Liver (tissue), 3 donors: ENCODE measurements at regions not wholly inside any gene's neighbourhood (a gene's known extent, or its start where the extent isn't known, plus 50 kb on each side); places are given as distances from the start of the nearest gene placed in this dataset.
"Not testable (repeated sequence)": the region's sequence is repeated elsewhere in the genome, so short reads cannot be mapped to it uniquely, and the experiment has no call there.

Experiments used
- FOXA1 ChIP-seq: IDR thresholded peaks from 2 replicates; pipeline ENCODE4 v1.6.1; 2016; ENCODE audit warnings: antibody characterized with exemption
- GABPA ChIP-seq, 2 donors: IDR thresholded peaks in 1 of 2; conservative IDR thresholded peaks in 1 of 2; 2 replicates each; pipeline ENCODE4 v1.6.1; 2016; ENCODE audit warnings: antibody characterized with exemption in 2 of 2, mild to moderate bottlenecking in 1 of 2, moderate library complexity in 1 of 2
- HNF4G ChIP-seq: IDR thresholded peaks from 2 replicates; pipeline ENCODE4 v1.6.1; 2016; ENCODE audit warnings: antibody characterized with exemption
- MAX ChIP-seq: IDR thresholded peaks from 2 replicates; pipeline ENCODE4 v1.6.1; 2016; ENCODE audit warnings: antibody characterized with exemption
- NR2F2 ChIP-seq: IDR thresholded peaks from 2 replicates; pipeline ENCODE4 v1.6.1; 2016; ENCODE audit warnings: antibody characterized with exemption
- RAD21 ChIP-seq, 2 donors: IDR thresholded peaks; 2 replicates each; pipeline ENCODE4 v1.6.1; 2016; ENCODE audit warnings: antibody characterized with exemption in 2 of 2, mild to moderate bottlenecking in 2 of 2
- RXRA ChIP-seq, 2 donors: IDR thresholded peaks; 2 replicates each; pipeline ENCODE4 v1.6.1; 2017 to 2018; ENCODE audit warnings: antibody characterized with exemption in 2 of 2, mild to moderate bottlenecking in 1 of 2
- TAF1 ChIP-seq: conservative IDR thresholded peaks from 2 replicates; pipeline ENCODE4 v1.6.1; 2016; ENCODE audit warnings: antibody characterized with exemption, mild to moderate bottlenecking
- YY1 ChIP-seq: IDR thresholded peaks from 2 replicates; pipeline ENCODE4 v1.6.1; 2016; ENCODE audit warnings: antibody characterized with exemption, mild to moderate bottlenecking
- ZBTB33 ChIP-seq: IDR thresholded peaks from 2 replicates; pipeline ENCODE4 v1.6.1; 2016; ENCODE audit warnings: antibody characterized with exemption
- TF ChIP-seq, protein P1 (sequence below): fragments of 150-350 bp; IDR thresholded peaks from 2 replicates; pipeline ENCODE4 v1.5.1; 2017; ENCODE audit warnings: improper control_type of control experiment, low read depth, low read length; ENCODE audit not compliant: missing input control
- donor health status: healthy.
- donor health status: healthy.

- not testable (repeated sequence) for TF ChIP-seq GABPA (IDR thresholded peaks at IDR 0.05 in 1 of 2, conservative IDR thresholded peaks at IDR 0.05 in 1 of 2); RAD21 (IDR thresholded peaks at IDR 0.05); NR2F2; ZBTB33; YY1; FOXA1; TAF1; RXRA (IDR thresholded peaks at IDR 0.05); MAX; HNF4G
- TF ChIP-seq, protein P1, sequence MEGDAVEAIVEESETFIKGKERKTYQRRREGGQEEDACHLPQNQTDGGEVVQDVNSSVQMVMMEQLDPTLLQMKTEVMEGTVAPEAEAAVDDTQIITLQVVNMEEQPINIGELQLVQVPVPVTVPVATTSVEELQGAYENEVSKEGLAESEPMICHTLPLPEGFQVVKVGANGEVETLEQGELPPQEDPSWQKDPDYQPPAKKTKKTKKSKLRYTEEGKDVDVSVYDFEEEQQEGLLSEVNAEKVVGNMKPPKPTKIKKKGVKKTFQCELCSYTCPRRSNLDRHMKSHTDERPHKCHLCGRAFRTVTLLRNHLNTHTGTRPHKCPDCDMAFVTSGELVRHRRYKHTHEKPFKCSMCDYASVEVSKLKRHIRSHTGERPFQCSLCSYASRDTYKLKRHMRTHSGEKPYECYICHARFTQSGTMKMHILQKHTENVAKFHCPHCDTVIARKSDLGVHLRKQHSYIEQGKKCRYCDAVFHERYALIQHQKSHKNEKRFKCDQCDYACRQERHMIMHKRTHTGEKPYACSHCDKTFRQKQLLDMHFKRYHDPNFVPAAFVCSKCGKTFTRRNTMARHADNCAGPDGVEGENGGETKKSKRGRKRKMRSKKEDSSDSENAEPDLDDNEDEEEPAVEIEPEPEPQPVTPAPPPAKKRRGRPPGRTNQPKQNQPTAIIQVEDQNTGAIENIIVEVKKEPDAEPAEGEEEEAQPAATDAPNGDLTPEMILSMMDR, result not testable (repeated sequence)
Measured at GRCh38 chr2:51779723-51780122, 747.8 kb upstream of the NRXN1 start.
